SK-N-MC (cell line): ENCODE measurements at regions not wholly inside any gene's neighbourhood (a gene's known extent, or its start where the extent isn't known, plus 50 kb on each side); places are given as distances from the start of the nearest gene placed in this dataset.

Source experiments
- DNase-seq: peaks from one replicate; pipeline ENCODE4 v3.0.0-alpha.2; 2011; ENCODE audit warnings: low read depth, low spot score
- H3K27ac ChIP-seq: fragments of 200-600 bp; sonication (generic); 2 replicates; pipeline ENCODE4 v1.5.1; 2016; ENCODE audit warnings: mixed run types
- H3K36me3 ChIP-seq: fragments of 200-600 bp; sonication (generic); 2 replicates; pipeline ENCODE4 v1.6.1; 2017; ENCODE audit warnings: antibody characterized with exemption, low read length, mixed read lengths; ENCODE audit not compliant: insufficient read depth
- H3K4me3 ChIP-seq: fragments of 200-600 bp; sonication (generic); 2 replicates; pipeline ENCODE4 v1.5.1; 2016
- H3K9ac ChIP-seq: fragments of 200-600 bp; sonication (generic); 2 replicates; pipeline ENCODE4 v1.8.0; 2017; ENCODE audit warnings: mixed run types, mixed read lengths; ENCODE audit not compliant: insufficient read length
- H3K9me3 ChIP-seq: fragments of 200-600 bp; sonication (generic); 2 replicates; pipeline ENCODE4 v1.6.1; 2017; ENCODE audit warnings: low read depth, mild to moderate bottlenecking, antibody characterized with exemption, low read length, moderate library complexity, mixed read lengths
- EZH2 ChIP-seq: fragments of 200-600 bp; sonication (generic); IDR thresholded peaks from one replicate; pipeline ENCODE4 v1.6.1; 2017; ENCODE audit warnings: antibody characterized with exemption
- FOXP2 ChIP-seq: optimal IDR thresholded peaks from 2 replicates; pipeline ENCODE3; 2011; ENCODE audit warnings: mild to moderate bottlenecking, moderate library complexity; ENCODE audit not compliant: insufficient read depth; ENCODE audit errors: extremely low read length, control extremely low read depth
- POLR2AphosphoS5 ChIP-seq: IDR thresholded peaks from 2 replicates; pipeline ENCODE4 v1.6.1; 2012; ENCODE audit warnings: mild to moderate bottlenecking, low read depth, low read length, borderline replicate concordance

- Histone ChIP-seq H3K36me3 (no peaks in the 10 kb centered on the region), H3K4me3 (no peak overlapping the region), H3K9me3 (no peaks in the 10 kb centered on the region), H3K27ac (no peak overlapping the region), H3K9ac (no peak overlapping the region)
- no peak for DNase-seq
- TF ChIP-seq FOXP2 (no peak), POLR2AphosphoS5 (no peak), EZH2 (no peak)
Measured at GRCh38 chr18:71725256-71725655, 818.9 kb downstream of the CBLN2 start.

DNA sequence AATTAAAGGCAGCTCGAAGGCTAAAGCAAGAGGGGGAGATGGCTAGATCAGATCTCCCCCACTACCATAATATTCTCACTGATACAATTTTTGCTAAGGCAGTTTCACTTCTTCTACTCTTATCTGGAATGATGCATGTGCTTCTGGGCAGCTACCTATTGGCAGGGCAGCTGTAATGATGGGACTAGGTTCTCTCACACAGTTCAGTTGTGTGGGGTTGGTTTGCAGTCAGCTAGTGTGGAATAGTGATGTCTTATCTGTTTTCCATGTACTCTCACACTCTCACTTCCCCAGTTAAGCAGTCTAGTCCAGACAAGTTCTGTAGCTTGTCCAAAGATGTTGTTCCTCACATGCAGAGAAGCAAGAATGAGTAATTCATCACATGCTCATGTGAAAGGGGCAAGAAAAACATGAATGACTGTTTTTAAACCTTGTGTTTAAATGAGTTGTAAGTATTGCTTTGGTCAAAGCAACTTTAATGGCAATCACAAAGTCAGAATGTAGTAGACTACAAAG lies 836.1 kb downstream of the CBLN2 start:
- TF ChIP-seq FOXP2 (no peak), EZH2 (no peak), POLR2AphosphoS5 (no peak)
- DNase-seq, result no peak
- H3K27ac ChIP-seq, result no peak overlapping the region
- H3K9ac ChIP-seq, result no peak overlapping the region
- no peaks in the 10 kb centered on the region for H3K36me3 ChIP-seq
- H3K4me3 ChIP-seq, result no peak overlapping the region
- no peaks in the 10 kb centered on the region for H3K9me3 ChIP-seq

GRCh38 chr18:71707400-71707799 lies 836.7 kb downstream of the CBLN2 start:
- Histone ChIP-seq H3K4me3 (no peak overlapping the region), H3K9ac (no peak overlapping the region), H3K27ac (no peak overlapping the region), H3K36me3 (no peaks in the 10 kb centered on the region), H3K9me3 (no peaks in the 10 kb centered on the region)
- no peak for DNase-seq
- no peak for TF ChIP-seq FOXP2
- no peak for TF ChIP-seq EZH2

DNA sequence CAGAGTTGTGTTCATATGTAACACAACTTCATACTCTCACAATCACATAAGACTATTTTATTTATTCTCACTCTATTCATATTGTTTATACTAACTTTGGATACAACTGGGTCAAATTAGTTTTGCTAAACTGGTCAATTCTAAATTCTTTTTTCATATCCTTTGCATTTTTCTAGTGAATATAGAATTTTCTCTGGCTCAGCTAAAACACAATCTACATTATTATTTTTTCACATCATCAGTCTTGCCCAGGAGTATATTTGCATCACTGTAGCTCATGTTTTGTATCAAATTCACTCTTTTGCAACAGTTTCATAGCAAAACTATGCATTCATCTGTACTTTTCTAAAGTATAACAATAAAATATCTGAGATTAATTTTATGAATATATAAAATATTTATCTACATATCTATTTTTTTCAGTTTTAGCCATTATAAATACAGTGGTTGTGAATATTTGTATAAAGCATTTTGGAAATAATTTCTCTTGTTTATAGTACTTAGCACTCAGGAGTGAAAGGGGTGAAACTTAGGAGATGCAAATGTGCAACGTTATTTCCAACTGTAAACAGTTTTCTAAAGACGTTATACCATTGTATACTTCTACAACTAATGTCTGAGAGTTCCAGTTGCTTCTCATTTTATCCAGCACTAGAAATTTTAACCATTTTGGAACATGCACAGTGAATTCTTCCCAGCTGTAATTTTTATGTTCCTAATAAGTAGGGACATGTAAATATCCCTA lies 854.6 kb downstream of the CBLN2 start:
- Histone ChIP-seq H3K9me3 (no peaks in the 10 kb centered on the region), H3K4me3 (no peak overlapping the region), H3K27ac (no peak overlapping the region), H3K9ac (no peak overlapping the region), H3K36me3 (no peaks in the 10 kb centered on the region)
- no peak for DNase-seq
- TF ChIP-seq POLR2AphosphoS5 (no peak), EZH2 (no peak), FOXP2 (no peak)

DNA sequence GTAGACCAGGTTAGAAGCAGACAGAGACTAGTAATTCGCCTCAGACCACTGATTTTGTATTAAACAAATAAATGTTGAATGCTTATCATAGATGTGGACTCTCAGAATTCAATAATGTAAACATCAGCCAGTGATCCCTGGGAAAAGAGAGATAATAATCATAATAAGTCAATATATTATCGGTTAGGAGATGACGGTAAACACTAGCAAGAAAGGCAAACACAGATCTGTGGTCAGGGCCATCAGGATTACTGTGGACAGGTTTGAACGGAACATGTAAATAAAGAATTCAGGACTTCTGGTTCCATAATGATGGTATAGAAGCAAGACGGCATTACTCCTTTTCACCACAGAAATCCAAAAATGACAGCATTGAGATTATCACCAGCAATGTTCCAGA lies 861.6 kb downstream of the CBLN2 start:
- DNase-seq, result no peak
- H3K4me3 ChIP-seq, result no peak overlapping the region
- TF ChIP-seq EZH2 (no peak), FOXP2 (no peak), POLR2AphosphoS5 (no peak)
- no peak overlapping the region for H3K9ac ChIP-seq
- H3K36me3 ChIP-seq, result no peaks in the 10 kb centered on the region
- H3K9me3 ChIP-seq, result no peaks in the 10 kb centered on the region
- H3K27ac ChIP-seq, result no peak overlapping the region

GRCh38 chr18:71678144-71678543 lies 866.0 kb downstream of the CBLN2 start:
- no peak for TF ChIP-seq FOXP2
- H3K27ac ChIP-seq, result no peak overlapping the region
- no peak overlapping the region for H3K4me3 ChIP-seq
- no peaks in the 10 kb centered on the region for H3K36me3 ChIP-seq
- no peak for DNase-seq
- no peak overlapping the region for H3K9ac ChIP-seq
- H3K9me3 ChIP-seq, result no peaks in the 10 kb centered on the region

GRCh38 chr18:71673954-71674353 lies 870.2 kb downstream of the CBLN2 start:
- Histone ChIP-seq H3K27ac (no peak overlapping the region), H3K4me3 (no peak overlapping the region), H3K36me3 (no peaks in the 10 kb centered on the region), H3K9me3 (no peaks in the 10 kb centered on the region), H3K9ac (no peak overlapping the region)
- no peak for TF ChIP-seq EZH2
- no peak for TF ChIP-seq FOXP2
- TF ChIP-seq POLR2AphosphoS5, result no peak
- no peak for DNase-seq

- H3K9ac ChIP-seq, result no peak overlapping the region
- H3K27ac ChIP-seq, result no peak overlapping the region
- no peak overlapping the region for H3K4me3 ChIP-seq
- no peaks in the 10 kb centered on the region for H3K9me3 ChIP-seq
- DNase-seq, result no peak
- no peaks in the 10 kb centered on the region for H3K36me3 ChIP-seq
- TF ChIP-seq EZH2 (no peak), POLR2AphosphoS5 (no peak)
Measured at GRCh38 chr18:71673498-71673897, 870.6 kb downstream of the CBLN2 start.

DNA sequence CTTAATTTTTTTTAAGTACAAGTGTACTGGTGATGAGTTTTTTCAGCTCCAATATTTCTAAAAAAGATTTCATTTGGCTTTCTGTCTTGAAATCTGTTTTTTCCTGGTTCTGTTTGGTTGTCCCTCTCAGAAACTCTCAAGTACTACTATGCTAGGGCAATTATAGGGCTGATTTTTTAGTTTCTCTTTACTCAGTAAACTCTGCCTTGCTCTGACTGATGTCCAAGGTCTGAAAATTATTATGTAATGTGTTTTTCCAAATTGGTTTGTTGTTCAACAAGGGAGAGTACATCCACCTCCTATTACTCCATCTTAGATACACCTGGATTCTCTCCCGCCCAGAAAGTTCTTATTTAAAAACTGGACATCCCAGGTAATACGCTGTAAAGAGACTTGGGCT lies 877.7 kb downstream of the CBLN2 start:
- DNase-seq, result no peak
- no peaks in the 10 kb centered on the region for H3K36me3 ChIP-seq
- H3K9ac ChIP-seq, result no peak overlapping the region
- TF ChIP-seq POLR2AphosphoS5 (no peak), FOXP2 (no peak), EZH2 (no peak)
- H3K9me3 ChIP-seq, result no peaks in the 10 kb centered on the region
- H3K4me3 ChIP-seq, result no peak overlapping the region
- H3K27ac ChIP-seq, result no peak overlapping the region
